Stimulated activated CD4-positive, alpha-beta T cell treated with anti-CD3 and anti-CD28 coated beads, TNF-alpha, amount 100 ng/mL, for 4 hours (primary cell): ENCODE measurements at regions not wholly inside any gene's neighbourhood (a gene's known extent, or its start where the extent isn't known, plus 50 kb on each side); places are given as distances from the start of the nearest gene placed in this dataset.
A peak's percentile ranks its signal among the peaks of the same experiment; 100 is the strongest.

ENCODE experiments used
- DNase-seq, 3 experiments: peaks; one replicate each; pipeline ENCODE4 v3.0.0-alpha.2; 2020; ENCODE audit warnings: low read depth in 3 of 3

GRCh38 chr12:124504273-124505000 lies 63.0 kb downstream of the NCOR2 start:
- DNase-seq: no peak

DNA sequence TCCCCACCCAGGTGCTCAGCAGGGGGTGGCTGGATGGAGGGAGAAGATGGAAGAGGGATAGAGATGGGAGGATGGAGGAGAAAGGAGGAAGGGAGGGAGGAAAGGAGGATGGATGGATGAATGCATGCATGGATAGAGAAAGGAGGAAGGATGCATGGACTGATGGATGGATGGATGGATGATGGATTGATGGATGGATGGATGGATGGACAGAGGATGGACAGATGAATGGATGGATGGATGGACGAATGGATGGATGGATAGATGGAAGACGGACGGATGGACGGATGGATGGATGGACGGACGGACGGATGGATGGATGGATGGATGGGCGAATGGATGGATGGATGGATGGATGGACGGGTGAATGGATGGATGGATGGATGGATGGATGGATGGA lies 64.1 kb downstream of the NCOR2 start:
- no peak for DNase-seq

GRCh38 chr12:124502379-124502778 lies 65.0 kb downstream of the NCOR2 start:
- DNase-seq: no peak

GRCh38 chr12:124501827-124502226 lies 65.6 kb downstream of the NCOR2 start:
- DNase-seq: no peak

GRCh38 chr12:124501112-124501561 lies 66.3 kb downstream of the NCOR2 start:
- no peak for DNase-seq

- no peak for DNase-seq
These were observed 67.5 kb downstream of the NCOR2 start for GRCh38 chr12:124499898-124500244.

- DNase-seq: no peak
These were observed 68.1 kb downstream of the NCOR2 start for GRCh38 chr12:124499190-124499753.

DNA sequence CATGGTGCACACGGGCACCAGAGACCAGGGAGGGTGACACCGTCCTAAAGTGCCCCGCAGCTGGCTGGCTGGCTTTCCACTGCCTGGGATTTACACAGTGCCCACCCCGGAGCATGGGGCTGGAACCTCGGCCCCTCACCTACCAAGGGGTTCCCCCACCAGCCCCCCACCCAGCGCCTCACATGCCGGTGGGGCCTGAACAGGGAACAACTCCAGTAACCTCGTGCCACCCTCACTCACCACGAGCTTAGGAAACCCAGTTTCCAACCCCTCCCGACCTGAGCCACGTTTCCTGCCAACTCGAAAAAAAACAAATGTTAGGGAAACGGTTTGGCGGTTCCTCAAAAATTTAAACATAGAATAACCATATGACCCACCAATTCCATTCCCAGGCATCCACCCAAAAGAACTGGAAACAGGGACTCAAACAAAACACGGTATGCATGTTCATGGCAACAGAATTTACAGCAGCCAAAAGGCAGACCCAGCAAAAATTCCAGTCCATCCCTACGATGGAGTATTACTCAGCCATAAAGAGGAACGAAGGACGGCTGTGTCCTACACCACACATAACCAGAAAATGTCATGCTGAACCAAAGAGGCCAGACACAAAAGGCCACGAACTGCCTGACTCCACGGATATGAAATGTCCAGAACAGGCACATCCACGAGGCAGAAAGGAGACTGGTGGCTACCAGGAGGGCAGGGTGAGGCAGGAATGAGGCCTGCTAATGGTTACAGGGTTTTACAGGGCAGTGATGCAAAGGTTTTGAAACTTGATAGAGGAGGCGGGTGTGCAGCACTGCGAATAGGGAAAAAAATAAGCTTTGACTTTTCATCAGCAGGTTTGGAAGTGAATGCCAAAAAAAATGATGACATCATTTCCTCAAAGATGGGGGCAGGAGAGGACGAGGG lies 68.9 kb downstream of the NCOR2 start:
- no peak for DNase-seq

- no peak for DNase-seq
These were observed 69.8 kb downstream of the NCOR2 start for GRCh38 chr12:124497658-124498057.

DNA sequence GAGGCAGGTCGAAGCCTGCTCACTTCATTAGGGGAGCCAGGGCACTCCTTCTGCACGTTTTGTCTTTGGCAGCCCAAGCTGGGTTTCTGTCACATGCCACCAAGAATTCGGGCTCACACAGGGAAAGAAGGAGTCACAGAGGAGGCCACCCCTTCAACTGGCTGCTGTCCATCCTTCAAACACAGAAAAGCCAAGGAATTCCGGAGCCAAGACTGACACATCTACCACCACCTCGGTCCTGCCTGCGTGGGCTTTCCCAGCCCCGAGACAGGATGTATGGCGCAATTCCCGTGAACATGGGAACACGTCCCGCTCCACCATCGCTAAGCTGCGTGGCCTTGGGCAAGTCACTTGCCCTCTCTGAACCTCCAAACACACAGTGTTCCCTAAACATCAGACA lies 70.4 kb downstream of the NCOR2 start:
- DNase-seq: no peak

DNA sequence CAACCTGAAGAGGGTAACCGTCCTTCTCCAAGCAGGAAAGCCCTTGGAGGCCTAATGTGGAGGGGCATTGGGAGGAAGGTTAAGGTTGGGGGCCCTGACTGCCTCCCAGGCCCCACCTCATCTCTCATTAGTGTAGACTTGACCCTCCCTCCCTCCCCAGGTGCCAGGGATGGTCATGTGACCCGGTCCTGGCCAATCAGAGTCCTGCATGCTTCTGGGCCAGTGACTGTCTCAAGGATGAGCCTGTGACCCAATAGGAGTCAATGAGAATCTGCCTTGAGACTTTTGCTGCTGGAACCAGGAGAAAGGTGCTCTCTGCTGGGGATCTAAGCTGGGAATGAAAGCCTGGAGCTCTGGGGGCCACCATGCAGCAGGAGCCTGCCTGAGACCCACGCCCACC lies 70.8 kb downstream of the NCOR2 start:
- DNase-seq: no peak

DNA sequence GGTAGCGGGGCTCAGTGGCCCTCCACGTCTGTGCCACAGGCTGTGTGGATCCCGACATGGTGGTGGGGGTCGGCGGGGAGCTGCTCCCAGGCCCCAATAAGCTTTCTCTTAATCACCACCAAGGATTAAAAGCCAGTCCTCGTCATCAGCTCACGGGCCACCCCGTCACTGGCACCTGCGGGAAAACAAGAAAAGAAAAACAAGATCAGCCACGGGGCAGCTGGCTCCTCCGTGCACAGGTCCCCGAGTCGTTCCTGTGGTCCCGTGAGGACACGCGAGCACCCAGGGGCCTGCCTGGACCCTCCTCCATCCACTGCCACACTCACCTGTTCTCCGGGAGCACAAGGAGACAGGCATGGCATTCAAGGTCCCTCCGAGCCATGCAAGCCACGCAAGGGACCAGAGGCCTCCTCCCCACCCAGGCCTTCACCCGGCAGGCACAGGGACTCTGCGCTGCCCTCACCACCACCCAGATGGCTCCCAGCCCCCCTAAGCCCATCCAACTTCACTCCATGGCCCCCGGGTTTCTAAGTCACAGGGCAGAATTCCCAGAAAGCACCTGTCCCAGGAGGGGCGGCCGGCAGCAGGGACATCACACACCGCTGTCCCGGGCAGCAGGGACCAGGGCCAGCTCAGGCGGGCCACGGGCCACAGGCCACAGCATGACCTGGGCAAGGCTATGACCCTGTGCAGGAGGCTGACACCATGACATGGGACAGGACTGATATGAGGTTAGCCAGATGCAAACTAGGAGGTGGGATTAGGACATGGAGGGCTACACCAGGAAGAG lies 72.0 kb downstream of the NCOR2 start:
- DNase-seq: no peak

GRCh38 chr12:124494751-124495129 lies 72.7 kb downstream of the NCOR2 start:
- DNase-seq: no peak

- peak in 1 of 3 experiments; percentile 27 for DNase-seq
These were observed 73.3 kb downstream of the NCOR2 start for GRCh38 chr12:124493809-124494750.

DNA sequence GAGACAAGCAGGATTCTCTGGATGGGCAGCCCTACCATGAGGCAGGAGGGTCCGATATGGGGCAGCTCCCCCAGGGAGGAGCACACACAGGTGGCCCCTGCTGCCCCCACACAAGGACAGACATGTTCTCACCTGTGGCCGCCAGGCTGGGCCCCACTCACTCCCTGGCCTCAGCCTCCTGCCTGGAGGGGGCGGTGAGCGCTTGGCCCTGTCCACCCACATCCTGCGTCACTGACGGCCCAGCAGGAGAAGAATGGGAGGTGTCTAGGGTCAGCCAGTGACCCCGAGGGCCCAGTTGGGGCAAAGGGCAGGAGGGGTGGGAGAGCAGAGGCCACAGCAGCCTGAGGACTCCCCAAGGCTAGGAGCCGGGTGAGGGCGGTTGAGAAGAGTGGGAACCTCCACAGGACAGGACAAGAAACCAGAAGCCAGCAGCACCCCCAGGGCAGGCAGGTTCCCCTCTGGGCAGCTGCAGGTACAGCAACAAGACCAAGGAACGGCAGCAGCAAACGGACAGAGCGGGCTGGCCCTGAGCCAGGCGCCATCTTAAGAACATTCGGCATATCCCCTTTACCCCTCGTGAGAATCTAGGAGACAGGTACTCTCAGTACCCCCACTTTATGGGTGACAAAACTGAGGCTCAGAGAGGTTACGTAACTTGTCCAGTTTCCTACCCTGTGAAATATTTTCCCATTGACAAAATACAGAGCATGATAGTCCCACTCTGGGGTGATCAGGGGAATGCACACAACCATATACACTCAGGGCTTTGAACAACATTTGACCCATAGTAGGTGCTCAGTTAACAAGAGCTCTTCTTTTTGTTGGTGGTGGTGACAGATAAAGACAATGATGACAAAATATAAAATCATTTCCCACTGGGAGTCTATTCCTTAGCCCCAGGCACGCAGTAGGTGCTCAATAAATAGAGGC lies 74.3 kb downstream of the NCOR2 start:
- no peak for DNase-seq

DNA sequence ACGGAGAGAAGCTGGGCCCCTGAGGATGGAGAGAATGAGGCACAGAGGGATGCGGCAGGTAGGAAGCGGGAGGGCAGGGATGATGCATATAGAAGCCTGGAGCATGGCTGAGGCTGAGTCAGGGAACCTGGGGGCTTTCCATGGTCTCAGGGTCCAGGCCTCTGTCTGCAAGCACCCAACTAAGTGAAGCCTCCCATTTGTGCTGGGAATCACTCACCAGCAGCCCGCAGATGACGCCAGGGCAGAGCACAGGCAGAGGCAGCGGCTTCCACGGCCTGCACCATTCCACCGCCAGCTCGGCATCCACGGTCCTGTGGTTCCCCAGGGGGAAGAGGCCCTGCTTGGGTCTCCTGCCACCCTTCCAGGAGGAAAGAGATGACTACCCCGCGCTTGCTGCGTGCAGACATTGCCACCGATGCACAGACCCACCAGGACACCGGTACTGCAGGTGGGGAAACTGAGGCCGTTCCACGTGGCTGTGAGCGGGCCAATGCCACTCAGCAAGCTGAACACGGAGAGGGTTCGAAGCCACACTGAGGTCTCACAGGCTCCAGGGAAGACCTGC lies 75.5 kb downstream of the NCOR2 start:
- no peak for DNase-seq

GRCh38 chr12:124491310-124491709 lies 76.1 kb downstream of the NCOR2 start:
- no peak for DNase-seq

GRCh38 chr12:124490584-124491305 lies 76.7 kb downstream of the NCOR2 start:
- no peak for DNase-seq
